HepG2 (cell line): ENCODE measurements at regions not wholly inside any gene's neighbourhood (a gene's known extent, or its start where the extent isn't known, plus 50 kb on each side); places are given as distances from the start of the nearest gene placed in this dataset.

ENCODE experiments used
- ATAC-seq: fragments of 200-7000 bp; cut with Tn5 transposase; 3 replicates; pipeline ENCODE4 v1.9.1; 2020; ENCODE audit warnings: mild to moderate bottlenecking, moderate library complexity
- BruUV-seq: library from RNA; stranded (reverse); fragments of 400-500 nt; replicated peaks from 2 replicates; lab custom pipeline; 2021; lab: Mats Ljungman, UMichigan
- CTCF ChIA-PET: fragments of 300-600 bp; formaldehyde crosslinking; extraction: SDS; loops from one replicate; lab custom pipeline; 2021; ENCODE audit warnings: low total read pairs, inconsistent platforms, low intra/inter-chr PET ratio; lab: Yijun Ruan, JAX
- POLR2A ChIA-PET: fragments of 350-600 bp; sonication (Branson Sonifier 250); formaldehyde crosslinking; loops from one replicate; lab custom pipeline; 2020; ENCODE audit warnings: antibody characterized with exemption, inconsistent platforms; lab: Yijun Ruan, JAX
- DNase-seq: peaks from one replicate; pipeline ENCODE4 v3.0.0-alpha.2; 2015; ENCODE audit warnings: low spot score
- FAIRE-seq: peaks from 3 replicates; lab custom pipeline; 2011; peaks lifted over from hg19 to GRCh38; lab: Jason Lieb, UNC
- H2AFZ ChIP-seq: one replicate; pipeline ENCODE4 v1.6.1; 2011; ENCODE audit warnings: low read length, inconsistent platforms
- H3K27ac ChIP-seq: fragments of 300-600 bp; 3 replicates; pipeline ENCODE4 v1.8.0; 2011; ENCODE audit warnings: mixed run types, mild to moderate bottlenecking, mixed read lengths, low read length, inconsistent platforms; ENCODE audit not compliant: insufficient read depth; ENCODE audit errors: extremely low read length
- H3K27me3 ChIP-seq, 2 experiments: fragments of 200-600 bp in 1 of 2; 2 replicates in 1 of 2; 3 replicates in 1 of 2; pipeline versions ENCODE4 v1.6.0 to v1.8.0; 2011; ENCODE audit warnings: low read length in 2 of 2, mild to moderate bottlenecking in 2 of 2, moderate library complexity in 2 of 2, inconsistent platforms in 1 of 2; ENCODE audit not compliant: insufficient read depth in 2 of 2, control insufficient read depth in 1 of 2
- H3K36me3 ChIP-seq, 2 experiments: fragments of 200-600 bp in 1 of 2; replicated peaks in 1 of 2; 2 replicates in 1 of 2; 3 replicates in 1 of 2; pipeline versions ENCODE4 v1.5.1 to v1.8.0; 2011; ENCODE audit warnings: low read length in 2 of 2, inconsistent platforms in 1 of 2; ENCODE audit not compliant: insufficient read depth in 2 of 2, control insufficient read depth in 1 of 2
- H3K4me1 ChIP-seq: 2 replicates; pipeline ENCODE4 v1.5.1; 2012; ENCODE audit warnings: low read length, inconsistent platforms; ENCODE audit not compliant: insufficient read depth
- H3K4me2 ChIP-seq: 2 replicates; pipeline ENCODE4 v1.6.0; 2011; ENCODE audit warnings: low read depth, low read length, inconsistent platforms
- H3K4me3 ChIP-seq, 3 experiments: fragments of 200-600 bp in 1 of 3; sonication (generic), shearing (Covaris generic) in 1 of 3; replicated peaks in 1 of 3; 2 replicates each; pipeline ENCODE4 v1.5.1; 2011 to 2016; ENCODE audit warnings: low read length in 3 of 3, inconsistent platforms in 2 of 3, low read depth in 2 of 3, mild to moderate bottlenecking in 2 of 3, control low read depth in 1 of 3, mixed read lengths in 1 of 3; ENCODE audit not compliant: insufficient read depth in 1 of 3
- H3K79me2 ChIP-seq: one replicate; pipeline ENCODE4 v1.6.1; 2011; ENCODE audit warnings: low read length, inconsistent platforms; ENCODE audit not compliant: insufficient read depth
- H3K9ac ChIP-seq: 2 replicates; pipeline ENCODE4 v1.6.0; 2011; ENCODE audit warnings: mild to moderate bottlenecking, low read depth, low read length, inconsistent platforms; ENCODE audit not compliant: insufficient read depth
- H3K9me3 ChIP-seq: 2 replicates; pipeline ENCODE4 v1.5.1; 2012; ENCODE audit warnings: mild to moderate bottlenecking, low read length
- H4K20me1 ChIP-seq: 2 replicates; pipeline ENCODE4 v1.6.0; 2011; ENCODE audit warnings: inconsistent platforms, mild to moderate bottlenecking, low read length, moderate library complexity; ENCODE audit not compliant: insufficient read depth
- ATF7 ChIP-seq, 2 experiments: fragments of 450-650 bp in 1 of 2; sonication (generic) in 1 of 2; formaldehyde crosslinking in 1 of 2; IDR thresholded peaks; 2 replicates each; pipeline versions ENCODE4 v1.4.0 to v1.6.1; 2016 to 2020; ENCODE audit warnings: antibody characterized with exemption in 1 of 2, mild to moderate bottlenecking in 1 of 2, missing genetic modification reagents in 1 of 2
- BRF2 ChIP-seq: sonication (generic); formaldehyde crosslinking; IDR thresholded peaks from 2 replicates; pipeline ENCODE4 v1.8.1; 2022; ENCODE audit warnings: mild to moderate bottlenecking, missing genetic modification reagents
- CEBPG ChIP-seq: IDR thresholded peaks from 2 replicates; pipeline ENCODE4 v1.6.1; 2016
- IRF2 ChIP-seq: IDR thresholded peaks from 2 replicates; pipeline ENCODE4 v1.6.1; 2018; ENCODE audit warnings: missing genetic modification reagents, missing compliant biosample characterization
- MAFK ChIP-seq, 2 experiments: IDR thresholded peaks in 1 of 2; conservative IDR thresholded peaks in 1 of 2; 2 replicates each; pipeline ENCODE4 v1.6.1; 2011; ENCODE audit warnings: improper control_type of control experiment in 2 of 2, low read length in 2 of 2
- NFIC ChIP-seq: IDR thresholded peaks from 2 replicates; pipeline ENCODE4 v1.6.1; 2012; ENCODE audit warnings: mild to moderate bottlenecking, low read length, inconsistent platforms
- RARA ChIP-seq: IDR thresholded peaks from 2 replicates; pipeline ENCODE4 v1.6.1; 2016; ENCODE audit warnings: missing genetic modification reagents, missing compliant biosample characterization
- SALL2 ChIP-seq: sonication (generic); formaldehyde crosslinking; IDR thresholded peaks from 2 replicates; pipeline ENCODE4 v1.8.1; 2023; ENCODE audit warnings: mild to moderate bottlenecking, missing genetic modification reagents, inconsistent platforms
- TAF1 ChIP-seq: sonication (generic); formaldehyde crosslinking; IDR thresholded peaks from 2 replicates; pipeline ENCODE4 v1.4.0; 2020; ENCODE audit warnings: missing genetic modification reagents
- ZBTB4 ChIP-seq: sonication (generic); formaldehyde crosslinking; IDR thresholded peaks from 2 replicates; pipeline ENCODE4 v1.4.0; 2020; ENCODE audit warnings: missing genetic modification reagents, mild to moderate bottlenecking, borderline replicate concordance
- ZMYM3 ChIP-seq: sonication (generic); formaldehyde crosslinking; IDR thresholded peaks from 2 replicates; pipeline ENCODE4 v1.5.1; 2020; ENCODE audit warnings: mild to moderate bottlenecking, missing genetic modification reagents
- ZNF329 ChIP-seq: sonication (generic); formaldehyde crosslinking; IDR thresholded peaks from 2 replicates; pipeline ENCODE4 v1.9.0; 2021; ENCODE audit warnings: low read depth, mild to moderate bottlenecking, missing genetic modification reagents
- ZNF615 ChIP-seq: sonication (generic); formaldehyde crosslinking; IDR thresholded peaks from 2 replicates; pipeline ENCODE4 v1.5.0; 2020; ENCODE audit warnings: mild to moderate bottlenecking, missing genetic modification reagents, borderline replicate concordance
- ZNF878 ChIP-seq: sonication (generic); formaldehyde crosslinking; IDR thresholded peaks from 2 replicates; pipeline ENCODE4 v1.8.1; 2023; ENCODE audit warnings: mild to moderate bottlenecking, missing genetic modification reagents, moderate library complexity
- ZNF883 ChIP-seq: sonication (generic); formaldehyde crosslinking; IDR thresholded peaks from 2 replicates; pipeline ENCODE4 v1.5.1; 2020; ENCODE audit warnings: mild to moderate bottlenecking, missing genetic modification reagents; ENCODE audit errors: not compliant biosample characterization
- WGBS: methylation state at CpG from one replicate; pipeline ENCODE4 v1.1.6; 2017; ENCODE audit warnings: low lambda C conversion rate; 5-methylcytosine and 5-hydroxymethylcytosine counted together
- in situ Hi-C: cut with HindIII; loops from 2 replicates; pipeline ENCODE4 v1.10.0; 2017; ENCODE audit warnings: low pct_unique_long_range_greater_than_20kb; ENCODE audit not compliant: extremely low pct_ligation_motif_present
- intact Hi-C: fragments of 100-400 bp; cut with micrococcal nuclease; formaldehyde crosslinking; loops from one replicate; pipeline ENCODE4 v1.10.0; 2022; ENCODE audit not compliant: unreplicated experiment

- Histone ChIP-seq H4K20me1 (no peaks in the 10 kb centered on the region), H3K4me2 (no peak overlapping the region), H3K4me3 (no peak overlapping the region), H3K36me3 (no peaks in the 10 kb centered on the region), H3K27me3 (no peaks in the 10 kb centered on the region; a peak in 1 of 5 replicates), H3K9ac (no peak overlapping the region), H3K27ac (no peak overlapping the region), H2AFZ (no peak overlapping the region), H3K9me3 (no peaks in the 10 kb centered on the region), H3K79me2 (no peaks in the 10 kb centered on the region), H3K4me1 (no peaks in the 10 kb centered on the region)
- BruUV-seq: no TSS peak
- FAIRE-seq: no peak
- TF ChIP-seq TAF1 (CRISPR knock-in tag): no peak
- TF ChIP-seq ATF7 (IDR thresholded peaks at IDR 0.05): no peak
- TF ChIP-seq ATF7 (CRISPR knock-in tag; IDR thresholded peaks at IDR 0.05): no peak
- TF ChIP-seq CEBPG (CRISPR knock-in tag): no peak
- no peak for TF ChIP-seq MAFK (conservative IDR thresholded peaks at IDR 0.05 in 1 of 2, IDR thresholded peaks at IDR 0.05 in 1 of 2; ENCODE audit: low read length in 2 of 2)
- TF ChIP-seq ZNF615 (CRISPR knock-in tag): no peak
- TF ChIP-seq RARA: no peak
- no peak for TF ChIP-seq SALL2 (CRISPR knock-in tag)
- TF ChIP-seq ZNF883 (CRISPR knock-in tag): no peak
- TF ChIP-seq NFIC: no peak
- TF ChIP-seq ZMYM3 (CRISPR knock-in tag): no peak
- TF ChIP-seq IRF2 (CRISPR knock-in tag): no peak
- POLR2A ChIA-PET: no interaction called here
- no peak for DNase-seq
- no peak for ATAC-seq
- in situ Hi-C loops: no loop called here
- WGBS: 0% methylated on average over 3 of the region's 3 CpGs
- CTCF ChIA-PET: no interaction called here
- intact Hi-C loops: no loop called here
These were observed 433.5 kb upstream of the PPP2R3A start for GRCh38 chr3:135532021-135532420.

- no peak for ATAC-seq
- no peak overlapping the region for H3K4me3 ChIP-seq
- POLR2A ChIA-PET: no interaction called here
- no peaks in the 10 kb centered on the region for H4K20me1 ChIP-seq
- WGBS: 0% methylated on average over 2 of the region's 2 CpGs
- H3K79me2 ChIP-seq: no peaks in the 10 kb centered on the region
- in situ Hi-C loops: no loop called here
- no peaks in the 10 kb centered on the region for H3K36me3 ChIP-seq
- H3K4me1 ChIP-seq: no peaks in the 10 kb centered on the region
- no peaks in the 10 kb centered on the region for H3K27me3 ChIP-seq
- H3K4me2 ChIP-seq: no peak overlapping the region
- BruUV-seq: no TSS peak
- no peak for FAIRE-seq
- no peaks in the 10 kb centered on the region for H3K9me3 ChIP-seq
- no peak overlapping the region for H2AFZ ChIP-seq
- CTCF ChIA-PET: no interaction called here
- no peak overlapping the region for H3K27ac ChIP-seq
- no peak for DNase-seq
- no peak overlapping the region for H3K9ac ChIP-seq
- intact Hi-C loops: no loop called here
- no peak for TF ChIP-seq ZNF878
- TF ChIP-seq BRF2 (CRISPR knock-in tag): no peak
- TF ChIP-seq ZNF329: no peak
- no peak for TF ChIP-seq ZBTB4 (CRISPR knock-in tag)
These were observed 427.4 kb upstream of the PPP2R3A start for GRCh38 chr3:135538123-135538522.
